ENCODE measurements at regions not wholly inside any gene's neighbourhood (a gene's known extent, or its start where the extent isn't known, plus 50 kb on each side); places are given as distances from the start of the nearest gene placed in this dataset.

DNA sequence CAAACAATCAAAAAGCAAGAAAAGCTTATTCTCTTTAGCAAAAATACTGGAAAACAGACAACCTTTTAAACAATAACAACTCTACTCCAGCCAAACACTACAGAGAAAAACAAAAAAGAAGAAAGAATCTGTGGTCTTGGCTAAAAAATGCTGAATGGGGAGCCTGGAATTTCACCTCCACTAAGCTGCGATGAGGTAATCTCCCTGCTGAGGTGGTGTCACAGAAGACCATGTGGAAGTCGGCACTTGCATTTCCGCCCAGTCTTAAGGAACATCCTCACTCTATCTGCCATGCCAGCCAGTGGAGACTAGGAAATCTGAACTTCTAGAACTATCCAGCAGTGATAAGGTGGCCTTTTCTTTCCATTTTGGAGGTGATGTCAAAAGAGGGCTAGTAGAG lies 1026.8 kb upstream of the EPHA7 start:
- FAIRE-seq (no peak), DNase-seq (ENCODE audit: insufficient read length, low spot score) (no peak)

DNA sequence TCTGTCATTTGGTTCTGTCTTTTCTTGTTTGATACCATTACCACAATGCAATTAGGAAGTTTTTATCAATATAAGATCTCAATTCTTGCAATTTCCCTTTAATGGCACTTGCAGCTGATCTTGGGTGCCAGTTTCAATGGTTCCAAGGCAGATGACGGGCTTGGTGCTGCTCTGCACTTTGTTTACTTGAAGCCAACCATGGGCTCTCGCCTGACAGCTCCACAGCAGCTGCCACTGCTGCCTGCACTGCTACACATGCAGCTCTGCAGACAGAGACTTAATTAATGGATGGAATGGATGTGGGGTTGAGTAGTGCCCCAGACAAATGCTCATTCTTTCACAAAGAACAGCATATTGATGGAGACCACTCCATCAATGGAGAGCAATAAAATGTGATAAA lies 1024.3 kb upstream of the EPHA7 start:
- DNase-seq (ENCODE audit: insufficient read length, low spot score) (no peak), FAIRE-seq (no peak)
- TF ChIP-seq POLR2A (IDR thresholded peaks at IDR 0.05; ENCODE audit: low read depth, low read length) = no peak

More for the DNA sequence above, 1026.8 kb upstream of the EPHA7 start:
- TF ChIP-seq POLR2A (IDR thresholded peaks at IDR 0.05; ENCODE audit: low read depth, low read length) = no peak

DNA sequence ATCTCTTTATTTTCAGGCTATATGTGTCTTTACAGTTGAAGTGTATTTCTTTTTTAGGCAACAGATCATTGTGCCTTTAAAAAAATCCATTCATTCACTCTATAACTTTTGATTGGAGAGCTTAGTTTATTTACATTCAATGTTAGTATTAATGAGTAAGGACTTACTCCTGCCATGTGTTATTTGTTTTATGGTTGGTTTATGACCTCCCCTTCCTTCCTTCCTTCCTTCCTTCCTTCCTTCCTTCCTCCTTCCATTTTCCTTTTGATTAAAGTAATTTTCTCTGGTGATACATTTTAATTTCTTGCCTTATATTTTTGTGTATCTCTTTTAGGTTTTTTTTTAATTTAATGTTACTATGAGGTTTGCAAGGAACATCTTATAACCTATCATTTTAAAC lies 1005.3 kb upstream of the EPHA7 start:
- no peak for FAIRE-seq
- no peak for DNase-seq (ENCODE audit: insufficient read length, low spot score)

DNA sequence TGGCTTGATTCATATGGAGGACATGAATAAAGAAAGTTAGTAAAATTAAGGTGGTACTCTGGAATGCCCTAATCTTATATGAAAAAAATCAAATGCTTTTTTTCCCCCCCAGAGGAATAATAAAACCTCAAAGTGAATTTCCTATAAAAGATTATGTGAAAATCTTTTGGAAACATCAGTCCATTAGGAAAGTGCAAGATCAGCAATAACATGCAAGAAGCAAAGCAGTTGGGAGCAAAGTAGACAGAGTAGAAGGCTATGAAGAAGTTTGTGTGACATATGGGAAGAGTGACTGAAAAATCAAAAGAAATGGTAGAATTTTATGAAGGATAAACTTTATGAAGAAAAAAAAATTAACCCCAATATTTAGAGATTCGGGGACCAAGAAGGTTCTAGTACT lies 998.0 kb upstream of the EPHA7 start:
- FAIRE-seq (no peak), DNase-seq (ENCODE audit: insufficient read length, low spot score) (no peak)
- TF ChIP-seq POLR2A (IDR thresholded peaks at IDR 0.05; ENCODE audit: low read depth, low read length) = no peak

More for the DNA sequence above, 1005.3 kb upstream of the EPHA7 start:
- no peak for TF ChIP-seq POLR2A (IDR thresholded peaks at IDR 0.05; ENCODE audit: low read depth, low read length)

DNA sequence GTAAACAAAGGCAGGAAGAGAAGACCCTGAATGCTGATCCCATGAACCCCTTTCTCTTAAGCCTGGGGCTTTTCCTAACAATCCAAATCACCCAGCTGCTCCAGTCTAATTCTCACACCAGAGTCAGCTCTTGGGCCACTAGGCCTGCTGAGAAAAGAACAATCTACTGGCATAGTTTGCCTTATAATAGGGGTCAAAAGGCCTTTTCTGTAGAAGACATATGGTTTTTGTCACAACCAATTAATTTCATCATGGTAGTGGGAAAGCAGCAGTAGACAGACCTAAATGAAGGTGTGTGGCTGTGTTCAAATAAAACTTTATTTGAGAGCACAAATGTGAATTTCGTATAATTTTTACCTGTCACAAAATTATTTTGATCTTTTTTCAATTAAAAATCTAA lies 994.7 kb upstream of the EPHA7 start:
- DNase-seq (ENCODE audit: insufficient read length, low spot score) (no peak), FAIRE-seq (no peak)
- TF ChIP-seq POLR2A (IDR thresholded peaks at IDR 0.05; ENCODE audit: low read depth, low read length) = no peak

DNA sequence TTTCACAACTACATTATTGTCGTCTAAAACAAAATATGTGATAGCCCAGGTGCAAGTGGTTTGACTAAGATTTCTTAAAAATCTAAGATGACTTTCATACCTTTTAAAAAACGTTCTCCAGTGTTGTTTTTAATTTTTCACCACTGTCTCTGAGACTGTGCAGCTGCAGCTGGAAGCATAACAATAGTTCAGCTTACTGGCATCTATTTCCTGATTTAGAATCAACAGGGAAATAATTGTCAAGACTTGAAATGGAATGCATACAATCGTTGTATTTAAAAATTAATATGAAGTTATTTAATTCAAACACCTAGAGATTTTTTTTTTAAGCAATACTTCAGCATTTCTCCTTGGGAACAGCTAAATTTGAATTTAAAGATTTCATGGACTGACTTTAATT lies 982.0 kb upstream of the EPHA7 start:
- FAIRE-seq (no peak), DNase-seq (ENCODE audit: insufficient read length, low spot score) (no peak)
- TF ChIP-seq POLR2A (IDR thresholded peaks at IDR 0.05; ENCODE audit: low read depth, low read length) = no peak

DNA sequence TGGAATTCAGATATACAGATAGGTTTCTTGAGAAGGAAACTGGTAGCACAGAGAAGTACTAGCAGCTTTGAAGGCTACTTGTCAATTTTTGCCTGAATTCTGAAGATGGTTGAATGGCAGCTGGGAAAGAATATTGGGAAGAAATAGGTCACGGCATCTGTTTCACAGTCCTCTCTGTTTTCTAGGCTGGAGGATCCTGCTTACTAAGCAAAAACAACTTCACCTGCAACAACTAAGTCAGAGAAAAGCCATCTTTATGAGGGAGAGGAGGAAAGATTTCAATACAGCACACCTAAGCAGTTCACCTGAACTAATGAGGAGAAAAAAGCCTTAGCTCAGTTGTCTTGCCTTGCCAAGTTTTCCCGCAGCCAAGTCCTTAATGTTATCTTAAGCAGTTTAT lies 975.5 kb upstream of the EPHA7 start:
- no peak for DNase-seq (ENCODE audit: insufficient read length, low spot score)
- no peak for FAIRE-seq
- TF ChIP-seq POLR2A (IDR thresholded peaks at IDR 0.05; ENCODE audit: low read depth, low read length) = no peak

GRCh38 chr6:94389218-94389617 lies 969.9 kb upstream of the EPHA7 start:
- FAIRE-seq (no peak), DNase-seq (ENCODE audit: insufficient read length, low spot score) (no peak)
- no peak for TF ChIP-seq POLR2A (IDR thresholded peaks at IDR 0.05; ENCODE audit: low read depth, low read length)

DNA sequence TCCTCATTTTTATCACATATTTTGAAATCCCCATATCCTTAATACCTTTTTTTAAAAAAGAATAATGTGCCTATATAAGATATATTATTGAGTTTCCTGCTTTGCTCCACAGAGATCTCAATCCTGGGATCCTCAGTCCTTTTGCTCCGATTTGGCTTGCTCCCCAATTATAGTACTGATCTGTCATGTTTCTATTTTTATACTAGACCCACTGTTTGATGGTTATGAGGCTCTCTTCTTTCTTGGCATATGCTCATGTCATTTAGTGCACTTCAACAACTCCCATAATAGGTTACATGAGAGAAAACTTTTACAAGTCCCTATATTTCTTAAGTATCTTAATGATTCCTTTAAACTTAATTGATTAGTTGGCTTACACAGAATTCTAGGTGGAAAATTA lies 958.5 kb upstream of the EPHA7 start:
- no peak for DNase-seq (ENCODE audit: insufficient read length, low spot score)
- no peak for TF ChIP-seq POLR2A (IDR thresholded peaks at IDR 0.05; ENCODE audit: low read depth, low read length)
- FAIRE-seq = no peak

- no peak for TF ChIP-seq POLR2A (IDR thresholded peaks at IDR 0.05; ENCODE audit: low read depth, low read length)
- DNase-seq (ENCODE audit: insufficient read length, low spot score) = no peak
- no peak for FAIRE-seq
Measured at GRCh38 chr6:94376876-94377275, 957.5 kb upstream of the EPHA7 start.

- TF ChIP-seq POLR2A (IDR thresholded peaks at IDR 0.05; ENCODE audit: low read depth, low read length) = no peak
- DNase-seq (ENCODE audit: insufficient read length, low spot score) = no peak
- no peak for FAIRE-seq
Measured at GRCh38 chr6:94372229-94372628, 952.9 kb upstream of the EPHA7 start.

DNA sequence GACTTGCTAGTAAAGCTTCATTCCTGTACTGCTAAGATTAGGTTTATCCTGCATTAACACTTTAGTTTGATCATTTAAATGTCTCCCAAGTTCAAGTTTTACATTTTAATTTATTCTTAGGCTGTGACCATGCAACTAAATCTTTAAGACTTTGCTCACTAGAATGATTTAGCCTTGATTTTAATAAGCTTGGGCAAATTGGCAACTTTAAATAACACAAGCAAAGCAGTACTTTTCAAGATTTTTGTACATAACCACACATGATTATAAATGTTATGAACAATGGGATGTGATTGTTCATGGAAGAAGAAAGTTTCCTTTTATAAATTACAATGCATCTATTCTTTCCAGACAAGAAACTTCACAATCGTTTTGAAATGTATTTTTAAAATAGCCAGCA lies 948.0 kb upstream of the EPHA7 start:
- no peak for DNase-seq (ENCODE audit: insufficient read length, low spot score)
- TF ChIP-seq POLR2A (IDR thresholded peaks at IDR 0.05; ENCODE audit: low read depth, low read length) = no peak
- FAIRE-seq = no peak

DNA sequence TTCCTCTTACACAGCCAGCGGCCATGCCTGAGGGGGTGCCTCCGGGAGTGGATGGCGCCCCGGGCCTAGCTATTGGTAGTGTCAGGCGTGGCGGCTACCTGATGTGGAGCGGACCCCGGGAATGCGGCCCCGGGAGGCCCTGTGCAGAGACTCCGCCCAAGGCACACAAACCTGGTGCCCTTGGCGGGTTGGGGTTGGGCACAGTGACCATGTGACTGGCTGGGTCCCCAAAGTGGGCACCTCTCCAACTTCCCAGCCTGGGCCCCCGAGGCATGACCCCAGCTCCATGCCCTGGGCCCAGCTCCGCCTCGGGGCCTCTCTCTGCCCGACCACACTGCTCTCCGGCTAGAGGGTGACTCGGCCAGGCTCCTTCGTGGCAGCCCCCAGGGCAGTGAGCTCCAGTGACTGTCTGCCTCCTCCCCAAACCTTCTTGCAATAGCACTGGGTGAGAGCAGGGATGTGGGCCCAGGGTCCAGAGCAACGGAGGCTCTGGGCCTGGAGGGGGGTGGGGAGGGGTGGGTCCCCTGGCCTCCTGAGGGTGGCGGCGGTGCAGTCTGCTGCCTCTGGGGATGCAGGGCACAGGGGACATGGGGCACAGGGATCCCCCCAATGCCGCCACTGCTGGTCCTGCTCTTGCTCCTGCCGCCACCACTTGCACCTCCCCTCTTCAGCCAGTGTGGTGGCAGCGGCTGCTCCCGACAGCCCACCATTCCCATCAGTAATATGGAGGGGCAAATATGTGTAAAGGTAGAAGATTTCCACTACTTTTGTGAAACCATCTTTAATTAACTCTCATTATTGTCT lies 942.9 kb upstream of the EPHA7 start:
- TF ChIP-seq POLR2A (IDR thresholded peaks at IDR 0.05; ENCODE audit: low read depth, low read length) = no peak
- no peak for DNase-seq (ENCODE audit: insufficient read length, low spot score)
- no peak for FAIRE-seq

DNA sequence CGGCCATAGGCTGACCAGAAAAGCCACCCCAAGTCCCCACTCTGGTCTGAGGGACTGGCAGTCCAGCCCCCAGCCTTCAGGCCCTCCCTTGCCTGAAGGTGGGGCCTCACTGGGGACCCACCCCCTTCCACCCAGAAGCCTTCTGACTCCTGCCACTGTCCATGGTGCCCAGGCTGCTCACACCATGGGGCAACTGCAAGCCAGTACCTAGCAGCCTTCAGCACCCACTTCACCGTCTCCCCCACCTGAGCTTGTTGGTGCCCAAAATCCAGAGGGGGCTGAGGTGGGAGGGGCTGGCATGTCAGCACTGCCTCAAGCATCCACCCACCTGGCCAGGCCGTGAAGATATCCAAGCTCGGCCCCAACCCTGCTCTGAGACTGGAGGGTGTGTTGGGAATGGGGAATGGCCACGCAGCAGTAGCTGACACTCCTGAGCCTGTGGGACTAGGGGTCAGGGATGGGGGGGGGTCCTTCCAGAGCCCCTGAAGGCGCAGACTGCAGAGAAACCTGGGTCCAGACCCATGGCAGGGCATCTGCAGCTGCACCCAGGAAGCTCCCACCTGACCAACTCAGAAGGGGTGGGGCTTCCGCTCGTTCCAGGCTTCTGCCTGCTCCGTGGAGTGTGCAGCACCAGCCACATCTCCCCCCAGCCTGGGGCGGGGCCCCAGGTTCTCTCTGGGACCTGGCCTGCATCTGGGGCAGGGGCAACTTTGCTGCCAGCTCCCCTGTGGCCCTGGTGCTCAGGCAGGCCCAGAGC lies 942.1 kb upstream of the EPHA7 start:
- DNase-seq (ENCODE audit: insufficient read length, low spot score) = no peak
- FAIRE-seq = no peak
- TF ChIP-seq POLR2A (IDR thresholded peaks at IDR 0.05; ENCODE audit: low read depth, low read length) = no peak

All from H54 (cell line).